ENCODE measurements at regions not wholly inside any gene's neighbourhood (a gene's known extent, or its start where the extent isn't known, plus 50 kb on each side); places are given as distances from the start of the nearest gene placed in this dataset.

GRCh38 chr4:60314416-60314815, 885.7 kb upstream of the ADGRL3 start:
- Histone ChIP-seq H3K23ac (ENCODE audit: insufficient read length, low read depth, low read length) (no peak overlapping the region), H3T11ph (ENCODE audit: low read length) (no peak overlapping the region), H3K27ac (ENCODE audit: insufficient read length, low read depth, low read length) (no peak overlapping the region), H2BK120ac (ENCODE audit: low read depth, low read length, poor library complexity, severe bottlenecking) (no peak overlapping the region), H3K9ac (ENCODE audit: extremely low read depth, insufficient read length, low read length) (no peak overlapping the region), H2BK5ac (ENCODE audit: insufficient read length, low read length) (no peak overlapping the region), H3K79me1 (ENCODE audit: insufficient read depth, low read depth, low read length, poor library complexity, severe bottlenecking) (no peaks in the 10 kb centered on the region), H3K79me2 (ENCODE audit: insufficient read depth, low read length) (no peaks in the 10 kb centered on the region), H4K5ac (ENCODE audit: insufficient read length, low read depth, low read length) (no peak overlapping the region), H3K4me1 (ENCODE audit: insufficient read depth, low read length) (no peaks in the 10 kb centered on the region), H3K14ac (ENCODE audit: insufficient read depth, low read length) (no peak overlapping the region), H3K9me3 (ENCODE audit: control insufficient read depth, low read depth, low read length) (no peaks in the 10 kb centered on the region), H3K4me2 (ENCODE audit: insufficient read depth, insufficient read length, low read length) (no peak overlapping the region), H2BK15ac (ENCODE audit: low read depth, low read length) (no peak overlapping the region), H2BK20ac (ENCODE audit: low read depth, low read length, poor library complexity, severe bottlenecking) (no peak overlapping the region), H4K8ac (replicated peaks; ENCODE audit: insufficient read length, low read depth, low read length) (no peak overlapping the region), H3K23me2 (ENCODE audit: insufficient read length, low read depth, low read length, poor library complexity, severe bottlenecking) (no peaks in the 10 kb centered on the region), H4K20me1 (ENCODE audit: control insufficient read depth, insufficient read depth, insufficient read length) (no peaks in the 10 kb centered on the region), H3K4ac (ENCODE audit: low read depth, low read length) (no peak overlapping the region), H2AK5ac (ENCODE audit: insufficient read length, low read length) (no peak overlapping the region), H2AFZ (ENCODE audit: low read length) (no peak overlapping the region), H2BK12ac (ENCODE audit: insufficient read length, low read depth, low read length) (no peak overlapping the region), H3K18ac (ENCODE audit: insufficient read length, low read depth, low read length) (no peak overlapping the region), H3K27me3 (ENCODE audit: insufficient read depth, low read length) (no peaks in the 10 kb centered on the region), H3K56ac (ENCODE audit: insufficient read length, low read depth, low read length) (no peak overlapping the region), H4K91ac (ENCODE audit: insufficient read length, low read depth, low read length) (no peak overlapping the region)
- Mint-ChIP-seq H3K4me3 (no peak overlapping the region), H3K27me3 (ENCODE audit: low read depth) (no peaks in the 10 kb centered on the region; the same call in 1 of the 2 replicates), H3K9me3 (peaks cover 0 to 5% of the 10 kb centered on the region in 2 experiments; a peak in 2 of 5 replicates), H3K4me1 (peaks cover 0 to 23% of the 10 kb centered on the region in 2 experiments; a peak in 2 of 4 replicates), H3K36me3 (ENCODE audit: insufficient read depth in 1 of 3, low read depth in 3 of 3) (peaks cover 0 to 2% (median 0%) of the 10 kb centered on the region in 3 experiments; a peak in 2 of 7 replicates), H3K27ac (peak overlapping the region in 2 of 3 experiments; percentile 37 to 78; a peak in 4 of 7 replicates)
- peak; percentile 22 for DNase-seq
- TF ChIP-seq CTCF (conservative IDR thresholded peaks at IDR 0.05) = no peak
- WGBS (ENCODE audit: extremely low coverage, insufficient read length, low lambda C conversion rate) = no CpG with 5 or more reads among the region's 4 CpGs

Data from H9 (cell line).